Endothelial cell of umbilical vein (primary cell): ENCODE measurements at regions not wholly inside any gene's neighbourhood (a gene's known extent, or its start where the extent isn't known, plus 50 kb on each side); places are given as distances from the start of the nearest gene placed in this dataset.

Source experiments
- CTCF ChIP-seq, 2 donors: IDR thresholded peaks; 1 replicate in 1 of 2; 2 replicates in 1 of 2; pipeline ENCODE4 v1.5.1; 2011; ENCODE audit warnings: low read length in 2 of 2, mild to moderate bottlenecking in 2 of 2, moderate library complexity in 2 of 2, control low read depth in 1 of 2, inconsistent platforms in 1 of 2, low read depth in 1 of 2; ENCODE audit not compliant: insufficient read depth in 1 of 2; ENCODE audit errors: extremely low read depth in 1 of 2
- EZH2 ChIP-seq: IDR thresholded peaks from 2 replicates; pipeline ENCODE4 v1.6.1; 2012; ENCODE audit warnings: borderline replicate concordance, low read depth, mild to moderate bottlenecking, moderate library complexity, low read length, inconsistent platforms; ENCODE audit not compliant: severe bottlenecking
- FOS ChIP-seq: IDR thresholded peaks from 2 replicates; pipeline ENCODE4 v1.6.1; 2011; ENCODE audit warnings: mild to moderate bottlenecking, low read length, moderate library complexity, borderline replicate concordance; ENCODE audit not compliant: insufficient read depth
- GATA2 ChIP-seq: IDR thresholded peaks from 2 replicates; pipeline ENCODE4 v1.7.0; 2011; ENCODE audit warnings: low read depth, mild to moderate bottlenecking, moderate library complexity, mixed read lengths, low read length; ENCODE audit not compliant: insufficient read length, insufficient read depth
- JUN ChIP-seq: IDR thresholded peaks from 2 replicates; pipeline ENCODE4 v1.6.1; 2011; ENCODE audit warnings: borderline replicate concordance, low read depth; ENCODE audit not compliant: insufficient read length, insufficient read depth
- MAX ChIP-seq: IDR thresholded peaks from 2 replicates; pipeline ENCODE4 v1.6.1; 2011; ENCODE audit not compliant: insufficient read depth, insufficient read length
- MYC ChIP-seq: IDR thresholded peaks from one replicate; pipeline ENCODE4 v1.6.1; 2011; ENCODE audit warnings: mild to moderate bottlenecking, low read depth, low read length
- POLR2A ChIP-seq: IDR thresholded peaks from 2 replicates; pipeline ENCODE4 v1.6.1; 2012; ENCODE audit warnings: low read depth, mild to moderate bottlenecking, control low read depth, low read length
- POLR2AphosphoS5 ChIP-seq: IDR thresholded peaks from 2 replicates; pipeline ENCODE4 v1.6.1; 2012; ENCODE audit warnings: low read depth, mild to moderate bottlenecking, control low read depth, low read length, moderate library complexity; ENCODE audit not compliant: insufficient read depth

- no peak for TF ChIP-seq EZH2
- no peak for TF ChIP-seq CTCF (IDR thresholded peaks at IDR 0.05; ENCODE audit: extremely low read depth in 1 of 2, insufficient read depth in 1 of 2, low read depth in 1 of 2, low read length in 2 of 2)
- no peak for TF ChIP-seq POLR2A
- TF ChIP-seq MAX, result no peak
- TF ChIP-seq POLR2AphosphoS5, result no peak
- TF ChIP-seq JUN, result no peak
- TF ChIP-seq GATA2, result no peak
- no peak for TF ChIP-seq FOS
- TF ChIP-seq MYC, result no peak
Measured at GRCh38 chr7:106783286-106783685, 81.8 kb upstream of the PIK3CG start.
